ENCODE measurements at regions not wholly inside any gene's neighbourhood (a gene's known extent, or its start where the extent isn't known, plus 50 kb on each side); places are given as distances from the start of the nearest gene placed in this dataset.

DNA sequence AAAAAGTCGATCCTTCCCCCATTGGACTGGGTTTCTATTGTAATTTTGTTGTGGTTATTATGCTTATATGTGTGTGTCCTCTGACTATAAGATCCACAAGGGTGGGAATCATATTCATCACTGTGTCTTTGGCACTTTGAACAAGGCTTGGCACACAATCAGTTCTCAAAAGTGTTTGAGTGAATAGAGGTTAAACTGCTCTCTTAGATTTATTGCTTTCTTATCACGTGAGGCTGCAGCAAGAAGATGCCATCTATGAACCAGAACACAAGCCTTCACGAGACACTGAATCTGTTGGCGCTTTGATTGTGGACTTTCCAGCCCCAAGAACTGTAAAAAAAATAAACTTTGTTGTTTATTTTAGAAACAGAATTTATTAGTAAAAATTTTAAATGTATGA, 295.0 kb upstream of the MDFIC2 start:
- TF ChIP-seq, protein P1, sequence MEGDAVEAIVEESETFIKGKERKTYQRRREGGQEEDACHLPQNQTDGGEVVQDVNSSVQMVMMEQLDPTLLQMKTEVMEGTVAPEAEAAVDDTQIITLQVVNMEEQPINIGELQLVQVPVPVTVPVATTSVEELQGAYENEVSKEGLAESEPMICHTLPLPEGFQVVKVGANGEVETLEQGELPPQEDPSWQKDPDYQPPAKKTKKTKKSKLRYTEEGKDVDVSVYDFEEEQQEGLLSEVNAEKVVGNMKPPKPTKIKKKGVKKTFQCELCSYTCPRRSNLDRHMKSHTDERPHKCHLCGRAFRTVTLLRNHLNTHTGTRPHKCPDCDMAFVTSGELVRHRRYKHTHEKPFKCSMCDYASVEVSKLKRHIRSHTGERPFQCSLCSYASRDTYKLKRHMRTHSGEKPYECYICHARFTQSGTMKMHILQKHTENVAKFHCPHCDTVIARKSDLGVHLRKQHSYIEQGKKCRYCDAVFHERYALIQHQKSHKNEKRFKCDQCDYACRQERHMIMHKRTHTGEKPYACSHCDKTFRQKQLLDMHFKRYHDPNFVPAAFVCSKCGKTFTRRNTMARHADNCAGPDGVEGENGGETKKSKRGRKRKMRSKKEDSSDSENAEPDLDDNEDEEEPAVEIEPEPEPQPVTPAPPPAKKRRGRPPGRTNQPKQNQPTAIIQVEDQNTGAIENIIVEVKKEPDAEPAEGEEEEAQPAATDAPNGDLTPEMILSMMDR (IDR thresholded peaks at IDR 0.05 in 4 of 5, conservative IDR thresholded peaks at IDR 0.05 in 1 of 5) = no peak
- TF ChIP-seq POLR2A (IDR thresholded peaks at IDR 0.05) = no peak

Measured in gastrocnemius medialis (tissue), 4 donors.